Esophagus muscularis mucosa (tissue), 3 donors: ENCODE measurements at regions not wholly inside any gene's neighbourhood (a gene's known extent, or its start where the extent isn't known, plus 50 kb on each side); places are given as distances from the start of the nearest gene placed in this dataset.

Experiments
- POLR2A ChIP-seq: fragments of 450-650 bp; IDR thresholded peaks from one replicate; pipeline ENCODE4 v1.6.1; 2017; ENCODE audit warnings: antibody characterized with exemption, moderate library complexity, mild to moderate bottlenecking, low read depth
- TF ChIP-seq, protein P1 (sequence below), 3 experiments: fragments of 200-600 bp in 2 of 3; fragments of 450-650 bp in 1 of 3; sonication (generic) in 2 of 3; IDR thresholded peaks; one replicate each; pipeline ENCODE4 v1.5.1; 2017 to 2019; ENCODE audit warnings: antibody characterized with exemption in 3 of 3, mild to moderate bottlenecking in 2 of 3, moderate library complexity in 1 of 3

DNA sequence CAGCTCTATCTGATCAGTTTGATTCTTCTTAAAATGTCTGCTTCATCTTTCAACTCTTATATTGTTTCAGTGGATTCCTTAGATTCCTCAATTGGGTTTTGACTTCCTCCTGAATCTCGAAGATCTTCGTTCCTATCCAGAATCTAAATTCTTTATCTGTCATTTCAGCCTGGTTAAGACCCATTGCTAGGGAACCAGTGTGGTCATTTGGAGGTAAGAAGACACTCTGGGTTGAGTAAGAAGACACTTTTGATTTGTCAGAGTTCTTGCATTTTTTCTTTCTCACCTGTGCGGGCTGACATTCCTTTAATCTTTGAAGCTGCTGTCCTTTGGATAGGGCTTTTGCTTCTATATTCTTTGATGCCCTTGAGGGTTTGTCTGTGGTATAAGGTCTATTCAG is 291.9 kb downstream of the SLC7A11 start:
- no peak for TF ChIP-seq POLR2A
- TF ChIP-seq, protein P1, sequence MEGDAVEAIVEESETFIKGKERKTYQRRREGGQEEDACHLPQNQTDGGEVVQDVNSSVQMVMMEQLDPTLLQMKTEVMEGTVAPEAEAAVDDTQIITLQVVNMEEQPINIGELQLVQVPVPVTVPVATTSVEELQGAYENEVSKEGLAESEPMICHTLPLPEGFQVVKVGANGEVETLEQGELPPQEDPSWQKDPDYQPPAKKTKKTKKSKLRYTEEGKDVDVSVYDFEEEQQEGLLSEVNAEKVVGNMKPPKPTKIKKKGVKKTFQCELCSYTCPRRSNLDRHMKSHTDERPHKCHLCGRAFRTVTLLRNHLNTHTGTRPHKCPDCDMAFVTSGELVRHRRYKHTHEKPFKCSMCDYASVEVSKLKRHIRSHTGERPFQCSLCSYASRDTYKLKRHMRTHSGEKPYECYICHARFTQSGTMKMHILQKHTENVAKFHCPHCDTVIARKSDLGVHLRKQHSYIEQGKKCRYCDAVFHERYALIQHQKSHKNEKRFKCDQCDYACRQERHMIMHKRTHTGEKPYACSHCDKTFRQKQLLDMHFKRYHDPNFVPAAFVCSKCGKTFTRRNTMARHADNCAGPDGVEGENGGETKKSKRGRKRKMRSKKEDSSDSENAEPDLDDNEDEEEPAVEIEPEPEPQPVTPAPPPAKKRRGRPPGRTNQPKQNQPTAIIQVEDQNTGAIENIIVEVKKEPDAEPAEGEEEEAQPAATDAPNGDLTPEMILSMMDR (IDR thresholded peaks at IDR 0.05) = no peak
